A673 (cell line): ENCODE measurements at regions not wholly inside any gene's neighbourhood (a gene's known extent, or its start where the extent isn't known, plus 50 kb on each side); places are given as distances from the start of the nearest gene placed in this dataset.

Experiments used
- EZH2 ChIP-seq: fragments of 200-600 bp; sonication (generic); IDR thresholded peaks from 2 replicates; pipeline ENCODE4 v1.6.1; 2017; ENCODE audit warnings: borderline replicate concordance, low read depth, mild to moderate bottlenecking, mixed read lengths, antibody characterized with exemption, low read length; ENCODE audit not compliant: poor library complexity, severe bottlenecking
- TF ChIP-seq, protein P1 (sequence below): fragments of 300-800, 200-600 bp; sonication (generic); conservative IDR thresholded peaks from 2 replicates; pipeline ENCODE4 v1.5.1; 2017; ENCODE audit warnings: low read depth, mild to moderate bottlenecking, antibody characterized with exemption, low read length, moderate library complexity, mixed read lengths

DNA sequence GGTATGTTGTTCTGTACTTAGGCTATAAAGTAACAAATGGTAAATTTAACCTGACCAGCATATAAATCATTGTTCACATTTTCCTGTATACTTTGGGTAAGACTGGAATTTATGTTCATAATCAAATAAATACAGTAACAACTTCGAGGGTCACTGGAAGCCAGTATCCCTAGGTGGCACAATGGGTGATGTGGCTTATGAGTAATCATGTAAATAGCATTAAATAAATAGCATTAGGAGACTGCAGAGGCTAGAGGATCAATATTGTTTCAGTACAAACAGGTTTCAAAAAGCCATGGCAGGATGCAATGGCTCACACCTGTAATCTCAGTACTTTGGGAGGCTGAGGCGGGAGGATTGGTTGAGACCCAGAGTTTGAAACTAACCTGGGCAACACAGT is 690.6 kb downstream of the SLC4A3 start:
- TF ChIP-seq EZH2 = no peak
- TF ChIP-seq, protein P1, sequence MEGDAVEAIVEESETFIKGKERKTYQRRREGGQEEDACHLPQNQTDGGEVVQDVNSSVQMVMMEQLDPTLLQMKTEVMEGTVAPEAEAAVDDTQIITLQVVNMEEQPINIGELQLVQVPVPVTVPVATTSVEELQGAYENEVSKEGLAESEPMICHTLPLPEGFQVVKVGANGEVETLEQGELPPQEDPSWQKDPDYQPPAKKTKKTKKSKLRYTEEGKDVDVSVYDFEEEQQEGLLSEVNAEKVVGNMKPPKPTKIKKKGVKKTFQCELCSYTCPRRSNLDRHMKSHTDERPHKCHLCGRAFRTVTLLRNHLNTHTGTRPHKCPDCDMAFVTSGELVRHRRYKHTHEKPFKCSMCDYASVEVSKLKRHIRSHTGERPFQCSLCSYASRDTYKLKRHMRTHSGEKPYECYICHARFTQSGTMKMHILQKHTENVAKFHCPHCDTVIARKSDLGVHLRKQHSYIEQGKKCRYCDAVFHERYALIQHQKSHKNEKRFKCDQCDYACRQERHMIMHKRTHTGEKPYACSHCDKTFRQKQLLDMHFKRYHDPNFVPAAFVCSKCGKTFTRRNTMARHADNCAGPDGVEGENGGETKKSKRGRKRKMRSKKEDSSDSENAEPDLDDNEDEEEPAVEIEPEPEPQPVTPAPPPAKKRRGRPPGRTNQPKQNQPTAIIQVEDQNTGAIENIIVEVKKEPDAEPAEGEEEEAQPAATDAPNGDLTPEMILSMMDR = no peak
